HCT116 (cell line): ENCODE measurements at regions not wholly inside any gene's neighbourhood (a gene's known extent, or its start where the extent isn't known, plus 50 kb on each side); places are given as distances from the start of the nearest gene placed in this dataset.

Source experiments
- ATAC-seq: fragments of 200-7000 bp; cut with Tn5 transposase; 2 replicates; pipeline ENCODE4 v1.9.1; 2020; ENCODE audit warnings: mild to moderate bottlenecking, moderate library complexity
- BruUV-seq: library from RNA; stranded (reverse); fragments of 400-500 nt; replicated peaks from 2 replicates; lab custom pipeline; 2021; lab: Mats Ljungman, UMichigan
- CTCF ChIA-PET: fragments of 300-600 bp; sonication (Branson Sonifier 250); formaldehyde crosslinking; loops from one replicate; lab custom pipeline; 2021; ENCODE audit warnings: antibody characterized with exemption; lab: Charles Lee
- POLR2A ChIA-PET: fragments of 300-600, 350-600 bp; sonication (Branson Sonifier 250); formaldehyde crosslinking; loops from one replicate; lab custom pipeline; 2021; ENCODE audit warnings: antibody characterized with exemption; lab: Charles Lee
- RAD21 ChIA-PET, 2 experiments: fragments of 300-600 bp; sonication (Branson Sonifier 250); formaldehyde crosslinking; loops; one replicate each; lab custom pipeline; 2023; ENCODE audit warnings: low total read pairs in 2 of 2; ENCODE audit not compliant: uncharacterized antibody in 2 of 2, unreplicated experiment in 2 of 2, low non-redundant PET in 1 of 2; lab: Charles Lee
- DNase-seq: peaks from one replicate; pipeline ENCODE4 v3.0.0-alpha.2; 2010; ENCODE audit warnings: low read depth, low spot score
- H2AFZ ChIP-seq: fragments of 200-600 bp; shearing (Covaris generic), sonication (generic); 2 replicates; pipeline ENCODE4 v1.6.1; 2017; ENCODE audit warnings: low read depth, mixed run types, mixed read lengths, antibody characterized with exemption, low read length; ENCODE audit not compliant: poor library complexity, severe bottlenecking
- H3K27ac ChIP-seq: 2 replicates; pipeline ENCODE4 v1.5.1; 2012; ENCODE audit warnings: low read depth, low read length
- H3K27me3 ChIP-seq: fragments of 200-600 bp; sonication (generic); 2 replicates; pipeline ENCODE4 v1.6.1; 2016; ENCODE audit warnings: mixed run types, low read length, mixed read lengths; ENCODE audit not compliant: insufficient read depth
- H3K36me3 ChIP-seq, 2 experiments: fragments of 200-500 bp in 1 of 2; fragments of 200-600 bp in 1 of 2; sonication (Bioruptor generic) in 1 of 2; sonication (generic) in 1 of 2; 2 replicates each; pipeline versions ENCODE4 v1.5.1 to v1.6.1; 2014 to 2016; ENCODE audit warnings: low read length in 2 of 2, inconsistent platforms in 1 of 2, mixed read lengths in 1 of 2, mixed run types in 1 of 2; ENCODE audit not compliant: insufficient read depth in 2 of 2, control insufficient read depth in 1 of 2
- H3K4me1 ChIP-seq, 2 experiments: fragments of 200-600 bp in 1 of 2; sonication (generic) in 1 of 2; 2 replicates each; pipeline versions ENCODE4 v1.5.1 to v1.6.1; 2012 to 2017; ENCODE audit warnings: low read length in 2 of 2, inconsistent platforms in 1 of 2, mild to moderate bottlenecking in 1 of 2, mixed read lengths in 1 of 2, mixed run types in 1 of 2, moderate library complexity in 1 of 2; ENCODE audit not compliant: insufficient read depth in 2 of 2, control insufficient read depth in 1 of 2
- H3K4me2 ChIP-seq: fragments of 200-600 bp; sonication (generic); 2 replicates; pipeline ENCODE4 v1.6.1; 2017; ENCODE audit warnings: mixed run types, low read length, mixed read lengths
- H3K4me3 ChIP-seq, 2 experiments: fragments of 200-600 bp in 1 of 2; sonication (generic) in 1 of 2; replicated peaks in 1 of 2; 2 replicates each; pipeline ENCODE4 v1.5.1; 2011 to 2016; ENCODE audit warnings: low read length in 2 of 2, control low read depth in 1 of 2, low read depth in 1 of 2, mild to moderate bottlenecking in 1 of 2, mixed read lengths in 1 of 2, mixed run types in 1 of 2
- H3K79me2 ChIP-seq: fragments of 200-600 bp; sonication (generic); 2 replicates; pipeline ENCODE4 v1.6.1; 2017; ENCODE audit warnings: mild to moderate bottlenecking, mixed run types, low read length, moderate library complexity, mixed read lengths; ENCODE audit not compliant: insufficient read depth
- H3K9ac ChIP-seq: fragments of 200-600 bp; sonication (generic); 2 replicates; pipeline ENCODE4 v1.6.1; 2016; ENCODE audit warnings: low read length, mixed read lengths
- H3K9me2 ChIP-seq: fragments of 200-600 bp; sonication (generic), shearing (Covaris generic); 2 replicates; pipeline ENCODE4 v1.6.1; 2017; ENCODE audit warnings: mixed run types, mild to moderate bottlenecking, moderate library complexity; ENCODE audit not compliant: insufficient read depth
- H3K9me3 ChIP-seq, 2 experiments: fragments of 200-500 bp in 1 of 2; fragments of 200-600 bp in 1 of 2; sonication (Bioruptor generic) in 1 of 2; sonication (generic) in 1 of 2; 2 replicates each; pipeline ENCODE4 v1.6.1; 2014 to 2017; ENCODE audit warnings: low read length in 2 of 2, mixed read lengths in 2 of 2, inconsistent platforms in 1 of 2, low read depth in 1 of 2, mild to moderate bottlenecking in 1 of 2, mixed run types in 1 of 2, moderate library complexity in 1 of 2; ENCODE audit not compliant: control insufficient read depth in 1 of 2, insufficient read depth in 1 of 2
- H4K20me1 ChIP-seq: fragments of 200-600 bp; sonication (generic), shearing (Covaris generic); 2 replicates; pipeline ENCODE4 v1.6.1; 2017; ENCODE audit warnings: mixed run types, mild to moderate bottlenecking, moderate library complexity; ENCODE audit not compliant: insufficient read depth
- CBX3 ChIP-seq: IDR thresholded peaks from 2 replicates; pipeline ENCODE4 v1.6.1; 2012; ENCODE audit warnings: low read depth
- CEBPB ChIP-seq: IDR thresholded peaks from 2 replicates; pipeline ENCODE4 v1.6.1; 2012; ENCODE audit warnings: low read depth
- EGR1 ChIP-seq: IDR thresholded peaks from 2 replicates; pipeline ENCODE4 v1.6.1; 2012; ENCODE audit warnings: low read depth
- ELF1 ChIP-seq: IDR thresholded peaks from 2 replicates; pipeline ENCODE4 v1.6.1; 2012; ENCODE audit warnings: low read depth, borderline replicate concordance
- POLR2A ChIP-seq: IDR thresholded peaks from 2 replicates; pipeline ENCODE4 v1.7.0; 2011; ENCODE audit warnings: borderline replicate concordance; ENCODE audit not compliant: insufficient read depth, insufficient read length; ENCODE audit errors: extremely low read depth
- POLR2AphosphoS5 ChIP-seq: IDR thresholded peaks from 2 replicates; pipeline ENCODE4 v1.6.1; 2011; ENCODE audit warnings: mild to moderate bottlenecking, low read depth, low read length, moderate library complexity
- RAD21 ChIP-seq: IDR thresholded peaks from 2 replicates; pipeline ENCODE4 v1.6.1; 2012; ENCODE audit warnings: low read depth, mild to moderate bottlenecking
- REST ChIP-seq: IDR thresholded peaks from 2 replicates; pipeline ENCODE4 v1.6.1; 2012; ENCODE audit warnings: low read depth
- SP1 ChIP-seq: IDR thresholded peaks from 2 replicates; pipeline ENCODE4 v1.6.1; 2012; ENCODE audit warnings: low read depth
- SRF ChIP-seq: IDR thresholded peaks from 2 replicates; pipeline ENCODE4 v1.6.1; 2012; ENCODE audit warnings: low read depth
- ZFX ChIP-seq: fragments of 450-650 bp; IDR thresholded peaks from 2 replicates; pipeline ENCODE4 v1.6.1; 2017
- ZNF274 ChIP-seq: fragments of 200-500 bp; sonication (Bioruptor generic); IDR thresholded peaks from 2 replicates; pipeline ENCODE4 v1.6.1; 2014; ENCODE audit warnings: mild to moderate bottlenecking, low read depth, low read length, inconsistent platforms
- intact Hi-C: fragments of 100-400 bp; cut with micrococcal nuclease; formaldehyde crosslinking; loops from 2 replicates; pipeline ENCODE4 v1.10.0; 2022
- TF ChIP-seq, protein P1 (sequence below), 3 experiments: fragments of 200-600 bp in 1 of 3; sonication (generic) in 1 of 3; IDR thresholded peaks in 2 of 3; conservative IDR thresholded peaks in 1 of 3; 2 replicates each; pipeline ENCODE4 v1.5.1; 2012 to 2017; ENCODE audit warnings: low read depth in 2 of 3, low read length in 2 of 3, antibody characterized with exemption in 1 of 3, borderline replicate concordance in 1 of 3, control low read depth in 1 of 3, mild to moderate bottlenecking in 1 of 3, mixed read lengths in 1 of 3, mixed run types in 1 of 3, moderate library complexity in 1 of 3; ENCODE audit not compliant: insufficient read depth in 1 of 3
- TF ChIP-seq, protein P2 (sequence below): IDR thresholded peaks from 2 replicates; pipeline ENCODE4 v1.6.1; 2011; ENCODE audit warnings: mild to moderate bottlenecking, low read length, moderate library complexity; ENCODE audit not compliant: insufficient replicate concordance; ENCODE audit errors: extremely low read depth

DNA sequence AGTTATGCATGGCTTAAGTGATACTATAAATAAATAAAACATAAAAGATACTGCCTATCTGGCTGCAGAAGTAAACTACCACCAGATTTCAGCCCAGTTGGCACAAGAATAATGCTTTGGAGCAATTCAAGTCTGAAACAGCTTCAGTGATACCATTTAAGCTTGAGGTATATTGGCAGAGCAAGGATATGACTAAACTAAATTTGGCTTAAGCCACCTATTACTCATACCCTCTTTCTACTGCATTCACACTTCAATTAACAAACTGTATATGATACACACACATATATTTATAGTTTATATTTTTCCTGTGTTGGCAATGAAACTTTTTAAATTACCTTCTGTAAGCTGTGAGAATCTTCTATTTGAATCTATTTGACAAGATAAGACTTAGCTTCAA is 431.9 kb downstream of the ANXA1 start (continued):
- TF ChIP-seq REST: no peak
- TF ChIP-seq SRF: no peak

- H3K27me3 ChIP-seq: peaks cover 17% of the 10 kb centered on the region; the same call in 1 of the 2 replicates
- H3K9ac ChIP-seq: no peak overlapping the region
- intact Hi-C loops: no loop called here
- H3K9me3 ChIP-seq: no peaks in the 10 kb centered on the region
- no peaks in the 10 kb centered on the region for H3K79me2 ChIP-seq
- no peaks in the 10 kb centered on the region for H3K36me3 ChIP-seq
- H2AFZ ChIP-seq: no peak overlapping the region
- CTCF ChIA-PET: no interaction called here
- H3K4me2 ChIP-seq: no peak overlapping the region
- no peak overlapping the region for H3K4me3 ChIP-seq
- BruUV-seq: no TSS peak
- no peaks in the 10 kb centered on the region for H3K4me1 ChIP-seq
- H3K27ac ChIP-seq: no peak overlapping the region
- RAD21 ChIA-PET: no interaction called here
- DNase-seq (no peak), ATAC-seq (no peak)
- no peaks in the 10 kb centered on the region for H4K20me1 ChIP-seq
- POLR2A ChIA-PET: no interaction called here
- H3K9me2 ChIP-seq: no peaks in the 10 kb centered on the region
- TF ChIP-seq POLR2A (no peak), CBX3 (no peak), SP1 (no peak), CEBPB (no peak), POLR2AphosphoS5 (no peak), RAD21 (no peak), EGR1 (no peak), ZNF274 (no peak), ELF1 (no peak), REST (no peak), SRF (no peak), ZFX (no peak)
- TF ChIP-seq, protein P1, sequence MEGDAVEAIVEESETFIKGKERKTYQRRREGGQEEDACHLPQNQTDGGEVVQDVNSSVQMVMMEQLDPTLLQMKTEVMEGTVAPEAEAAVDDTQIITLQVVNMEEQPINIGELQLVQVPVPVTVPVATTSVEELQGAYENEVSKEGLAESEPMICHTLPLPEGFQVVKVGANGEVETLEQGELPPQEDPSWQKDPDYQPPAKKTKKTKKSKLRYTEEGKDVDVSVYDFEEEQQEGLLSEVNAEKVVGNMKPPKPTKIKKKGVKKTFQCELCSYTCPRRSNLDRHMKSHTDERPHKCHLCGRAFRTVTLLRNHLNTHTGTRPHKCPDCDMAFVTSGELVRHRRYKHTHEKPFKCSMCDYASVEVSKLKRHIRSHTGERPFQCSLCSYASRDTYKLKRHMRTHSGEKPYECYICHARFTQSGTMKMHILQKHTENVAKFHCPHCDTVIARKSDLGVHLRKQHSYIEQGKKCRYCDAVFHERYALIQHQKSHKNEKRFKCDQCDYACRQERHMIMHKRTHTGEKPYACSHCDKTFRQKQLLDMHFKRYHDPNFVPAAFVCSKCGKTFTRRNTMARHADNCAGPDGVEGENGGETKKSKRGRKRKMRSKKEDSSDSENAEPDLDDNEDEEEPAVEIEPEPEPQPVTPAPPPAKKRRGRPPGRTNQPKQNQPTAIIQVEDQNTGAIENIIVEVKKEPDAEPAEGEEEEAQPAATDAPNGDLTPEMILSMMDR (IDR thresholded peaks at IDR 0.05 in 2 of 3, conservative IDR thresholded peaks at IDR 0.05 in 1 of 3; ENCODE audit: borderline replicate concordance in 1 of 3, insufficient read depth in 1 of 3, low read depth in 2 of 3, low read length in 2 of 3): no peak
- TF ChIP-seq, protein P2, sequence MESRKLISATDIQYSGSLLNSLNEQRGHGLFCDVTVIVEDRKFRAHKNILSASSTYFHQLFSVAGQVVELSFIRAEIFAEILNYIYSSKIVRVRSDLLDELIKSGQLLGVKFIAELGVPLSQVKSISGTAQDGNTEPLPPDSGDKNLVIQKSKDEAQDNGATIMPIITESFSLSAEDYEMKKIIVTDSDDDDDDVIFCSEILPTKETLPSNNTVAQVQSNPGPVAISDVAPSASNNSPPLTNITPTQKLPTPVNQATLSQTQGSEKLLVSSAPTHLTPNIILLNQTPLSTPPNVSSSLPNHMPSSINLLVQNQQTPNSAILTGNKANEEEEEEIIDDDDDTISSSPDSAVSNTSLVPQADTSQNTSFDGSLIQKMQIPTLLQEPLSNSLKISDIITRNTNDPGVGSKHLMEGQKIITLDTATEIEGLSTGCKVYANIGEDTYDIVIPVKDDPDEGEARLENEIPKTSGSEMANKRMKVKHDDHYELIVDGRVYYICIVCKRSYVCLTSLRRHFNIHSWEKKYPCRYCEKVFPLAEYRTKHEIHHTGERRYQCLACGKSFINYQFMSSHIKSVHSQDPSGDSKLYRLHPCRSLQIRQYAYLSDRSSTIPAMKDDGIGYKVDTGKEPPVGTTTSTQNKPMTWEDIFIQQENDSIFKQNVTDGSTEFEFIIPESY: no peak
Measured at GRCh38 chr9:73595036-73595545, 443.4 kb downstream of the ANXA1 start.
